ENCODE measurements at regions not wholly inside any gene's neighbourhood (a gene's known extent, or its start where the extent isn't known, plus 50 kb on each side); places are given as distances from the start of the nearest gene placed in this dataset.

GRCh38 chr18:40046596-40046995, 1908.4 kb upstream of the PIK3C3 start:
- Histone ChIP-seq H3K27ac (no peak overlapping the region), H3K36me3 (no peaks in the 10 kb centered on the region), H3K4me3 (no peak overlapping the region), H3K27me3 (no peaks in the 10 kb centered on the region), H3K4me1 (no peaks in the 10 kb centered on the region), H3K9me3 (no peaks in the 10 kb centered on the region)
- WGBS (ENCODE audit: insufficient coverage, low coverage, low lambda C conversion rate, missing lambda C conversion rate), result 32% methylated on average over 3 of the region's 3 CpGs
- ATAC-seq (no peak), DNase-seq (no peak)
- no peak for TF ChIP-seq POLR2A (IDR thresholded peaks at IDR 0.05)
- TF ChIP-seq CTCF (IDR thresholded peaks at IDR 0.05), result no peak
- intact Hi-C loops (cut with DNase I), result no loop called here

- Histone ChIP-seq H3K4me1 (no peaks in the 10 kb centered on the region), H3K27ac (no peak overlapping the region), H3K4me3 (no peak overlapping the region), H3K27me3 (no peaks in the 10 kb centered on the region), H3K9me3 (no peaks in the 10 kb centered on the region), H3K36me3 (no peaks in the 10 kb centered on the region)
- DNase-seq (no peak), ATAC-seq (no peak)
- 17% methylated on average over 2 of the region's 8 CpGs for WGBS (ENCODE audit: insufficient coverage, low coverage, low lambda C conversion rate, missing lambda C conversion rate)
- TF ChIP-seq POLR2A (IDR thresholded peaks at IDR 0.05) (no peak), CTCF (IDR thresholded peaks at IDR 0.05) (no peak)
- intact Hi-C loops (cut with DNase I), result no loop called here
Measured at GRCh38 chr18:40041951-40042350, 1913.1 kb upstream of the PIK3C3 start.

GRCh38 chr18:40040574-40040973, 1914.5 kb upstream of the PIK3C3 start:
- no peaks in the 10 kb centered on the region for H3K36me3 ChIP-seq
- no peaks in the 10 kb centered on the region for H3K9me3 ChIP-seq
- no peak overlapping the region for H3K27ac ChIP-seq
- ATAC-seq (no peak), DNase-seq (no peak)
- WGBS (ENCODE audit: insufficient coverage, low coverage, low lambda C conversion rate, missing lambda C conversion rate), result 20% methylated on average over 2 of the region's 4 CpGs
- H3K4me1 ChIP-seq, result no peaks in the 10 kb centered on the region
- no peak overlapping the region for H3K4me3 ChIP-seq
- intact Hi-C loops (cut with DNase I), result no loop called here
- TF ChIP-seq POLR2A (IDR thresholded peaks at IDR 0.05) (no peak), CTCF (IDR thresholded peaks at IDR 0.05) (no peak)
- no peaks in the 10 kb centered on the region for H3K27me3 ChIP-seq

GRCh38 chr18:40037356-40037755, 1917.7 kb upstream of the PIK3C3 start:
- 45% methylated on average over 6 of the region's 6 CpGs for WGBS (ENCODE audit: insufficient coverage, low coverage, low lambda C conversion rate, missing lambda C conversion rate)
- no peaks in the 10 kb centered on the region for H3K27me3 ChIP-seq
- TF ChIP-seq POLR2A (IDR thresholded peaks at IDR 0.05) (no peak), CTCF (IDR thresholded peaks at IDR 0.05) (no peak)
- no peak for DNase-seq
- no peak overlapping the region for H3K27ac ChIP-seq
- no peaks in the 10 kb centered on the region for H3K9me3 ChIP-seq
- H3K36me3 ChIP-seq, result no peaks in the 10 kb centered on the region
- intact Hi-C loops (cut with DNase I), result no loop called here
- no peaks in the 10 kb centered on the region for H3K4me1 ChIP-seq
- H3K4me3 ChIP-seq, result no peak overlapping the region
- ATAC-seq, result no peak

- Histone ChIP-seq H3K27me3 (no peaks in the 10 kb centered on the region), H3K4me1 (no peaks in the 10 kb centered on the region), H3K27ac (no peak overlapping the region), H3K4me3 (no peak overlapping the region), H3K36me3 (no peaks in the 10 kb centered on the region), H3K9me3 (no peaks in the 10 kb centered on the region)
- WGBS (ENCODE audit: insufficient coverage, low coverage, low lambda C conversion rate, missing lambda C conversion rate), result 82% methylated on average over 1 of the region's 1 CpG
- TF ChIP-seq POLR2A (IDR thresholded peaks at IDR 0.05) (no peak), CTCF (IDR thresholded peaks at IDR 0.05) (no peak)
- ATAC-seq, result no peak
- intact Hi-C loops (cut with DNase I), result no loop called here
- no peak for DNase-seq
Measured at GRCh38 chr18:40036861-40037260, 1918.2 kb upstream of the PIK3C3 start.
